ENCODE measurements at regions not wholly inside any gene's neighbourhood (a gene's known extent, or its start where the extent isn't known, plus 50 kb on each side); places are given as distances from the start of the nearest gene placed in this dataset.
"Not testable (repeated sequence)": the region's sequence is repeated elsewhere in the genome, so short reads cannot be mapped to it uniquely, and the experiment has no call there.

DNA sequence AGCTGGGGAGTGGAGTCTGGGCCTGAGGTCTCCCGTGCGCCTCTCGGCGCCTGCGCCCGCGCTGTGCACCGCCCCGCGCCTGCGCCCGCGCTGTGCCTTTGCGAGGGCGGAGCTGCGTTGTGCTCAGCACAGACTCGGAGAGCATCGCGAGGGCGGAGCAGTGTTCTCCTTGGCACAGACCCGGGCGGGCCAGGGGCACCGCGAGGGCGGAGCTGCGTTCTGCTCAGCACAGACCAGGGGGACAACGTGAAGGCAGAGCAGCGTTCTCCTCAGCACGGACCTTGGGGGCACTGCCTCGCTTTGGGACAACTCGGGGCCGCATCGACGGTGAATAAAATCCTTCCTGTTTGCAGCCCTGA lies 2968.4 kb downstream of the RPIA start:
- not testable (repeated sequence) for H3K9me3 ChIP-seq (ENCODE audit: control insufficient read depth, low read length); H3K36me3 ChIP-seq (ENCODE audit: control insufficient read depth, insufficient read depth, low read length); H3K4me1 ChIP-seq (ENCODE audit: control insufficient read depth, insufficient read depth, low read length, poor library complexity, severe bottlenecking); H3K27ac ChIP-seq (ENCODE audit: low read depth, low read length, severe bottlenecking)
- peak overlapping the region; percentile 14 for H3K4me3 ChIP-seq (ENCODE audit: extremely low read depth, insufficient read depth, low read length, poor library complexity, severe bottlenecking)
- WGBS, 2 experiments (ENCODE audit: insufficient coverage in 2 of 2), result 20% methylated on average over 7 of the region's 34 CpGs; no CpG with 5 or more reads in 1 of the 2 experiments

DNA sequence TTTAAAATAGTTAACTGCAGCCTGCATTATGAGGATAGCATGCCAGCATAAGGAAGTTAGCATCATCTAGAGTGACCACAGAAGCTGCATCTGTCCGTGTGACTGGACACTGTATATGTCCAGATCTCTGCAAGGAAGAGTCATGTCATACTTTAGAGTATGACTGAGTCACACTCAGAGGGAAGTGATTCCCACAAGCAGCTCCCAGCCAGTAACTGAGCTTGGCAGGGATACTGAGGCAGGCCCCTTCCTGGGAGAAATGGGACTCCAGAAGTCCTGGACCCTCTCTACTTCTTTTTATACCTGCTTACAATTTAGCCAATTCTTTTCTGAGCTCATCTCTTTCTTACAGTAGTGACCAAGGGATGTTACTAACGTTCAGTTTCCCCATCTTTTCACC lies 2975.9 kb downstream of the RPIA start:
- not testable (repeated sequence) for H3K27ac ChIP-seq (ENCODE audit: low read depth, low read length, severe bottlenecking); H3K36me3 ChIP-seq (ENCODE audit: control insufficient read depth, insufficient read depth, low read length); H3K9me3 ChIP-seq (ENCODE audit: control insufficient read depth, low read length); H3K4me1 ChIP-seq (ENCODE audit: control insufficient read depth, insufficient read depth, low read length, poor library complexity, severe bottlenecking); H3K4me3 ChIP-seq (ENCODE audit: extremely low read depth, insufficient read depth, low read length, poor library complexity, severe bottlenecking)
- no CpG with 5 or more reads among the region's 2 CpGs for WGBS, 2 experiments (ENCODE audit: insufficient coverage in 2 of 2)

DNA sequence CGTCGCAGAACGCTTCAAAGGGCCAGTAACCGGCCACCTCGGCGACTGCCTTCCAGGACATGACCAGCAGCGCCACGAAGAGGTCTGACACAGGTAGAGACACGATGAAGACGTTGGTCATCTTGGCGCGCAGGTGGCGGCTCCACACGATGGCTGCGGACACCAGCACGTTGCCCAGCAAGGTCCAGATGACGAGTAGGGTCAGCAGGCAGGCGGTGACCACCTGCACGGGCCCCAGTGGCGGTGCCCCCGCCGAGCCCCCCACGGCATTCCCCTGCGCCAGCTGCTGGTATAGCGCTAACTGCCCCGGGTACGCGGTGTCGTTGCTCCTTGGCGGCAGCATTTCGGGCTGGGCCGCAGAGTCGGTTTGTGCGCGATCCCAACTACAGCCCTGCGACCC lies 2994.1 kb downstream of the RPIA start:
- not testable (repeated sequence) for H3K4me3 ChIP-seq (ENCODE audit: extremely low read depth, insufficient read depth, low read length, poor library complexity, severe bottlenecking); H3K4me1 ChIP-seq (ENCODE audit: control insufficient read depth, insufficient read depth, low read length, poor library complexity, severe bottlenecking); H3K36me3 ChIP-seq (ENCODE audit: control insufficient read depth, insufficient read depth, low read length); H3K9me3 ChIP-seq (ENCODE audit: control insufficient read depth, low read length); H3K27ac ChIP-seq (ENCODE audit: low read depth, low read length, severe bottlenecking)
- WGBS, 2 experiments (ENCODE audit: insufficient coverage in 2 of 2), result 39 to 54% methylated on average over 6 to 16 of the region's 36 CpGs

DNA sequence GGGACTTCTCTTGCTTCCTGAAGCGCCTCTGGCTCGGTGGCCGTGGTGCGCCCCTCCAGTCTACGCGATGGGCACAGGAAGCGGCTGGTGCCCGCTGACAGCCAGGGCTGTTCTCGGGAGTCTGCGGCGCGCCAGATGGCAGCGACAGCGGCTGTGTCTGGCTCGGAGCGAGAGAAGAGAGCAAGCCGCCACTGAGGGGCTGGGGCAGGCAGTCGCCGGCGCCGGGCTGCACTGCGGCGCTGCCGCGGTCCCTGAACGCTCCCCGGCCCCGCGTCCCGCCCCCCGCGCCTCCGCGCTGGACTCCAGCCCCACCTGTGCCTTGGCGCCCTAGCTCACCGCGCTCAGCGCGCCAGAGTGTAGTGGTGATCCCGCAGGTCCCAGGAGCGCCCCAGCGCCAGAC lies 2994.6 kb downstream of the RPIA start:
- 0% methylated on average over 9 of the region's 42 CpGs; no CpG with 5 or more reads in 1 of the 2 experiments for WGBS, 2 experiments (ENCODE audit: insufficient coverage in 2 of 2)
- H3K9me3 ChIP-seq (ENCODE audit: control insufficient read depth, low read length); H3K4me1 ChIP-seq (ENCODE audit: control insufficient read depth, insufficient read depth, low read length, poor library complexity, severe bottlenecking); H3K27ac ChIP-seq (ENCODE audit: low read depth, low read length, severe bottlenecking); H3K4me3 ChIP-seq (ENCODE audit: extremely low read depth, insufficient read depth, low read length, poor library complexity, severe bottlenecking); H3K36me3 ChIP-seq (ENCODE audit: control insufficient read depth, insufficient read depth, low read length): not testable (repeated sequence)

Measured in mesodermal cell (in vitro differentiated cells).